ENCODE measurements at regions not wholly inside any gene's neighbourhood (a gene's known extent, or its start where the extent isn't known, plus 50 kb on each side); places are given as distances from the start of the nearest gene placed in this dataset.
A peak's percentile ranks its signal among the peaks of the same experiment; 100 is the strongest.

- no peak for DNase-seq
These were observed 50.4 kb upstream of the CTNNBL1 start for GRCh38 chr20:37643400-37643799.

GRCh38 chr20:37642246-37642645 lies 51.6 kb upstream of the CTNNBL1 start:
- DNase-seq = no peak

DNA sequence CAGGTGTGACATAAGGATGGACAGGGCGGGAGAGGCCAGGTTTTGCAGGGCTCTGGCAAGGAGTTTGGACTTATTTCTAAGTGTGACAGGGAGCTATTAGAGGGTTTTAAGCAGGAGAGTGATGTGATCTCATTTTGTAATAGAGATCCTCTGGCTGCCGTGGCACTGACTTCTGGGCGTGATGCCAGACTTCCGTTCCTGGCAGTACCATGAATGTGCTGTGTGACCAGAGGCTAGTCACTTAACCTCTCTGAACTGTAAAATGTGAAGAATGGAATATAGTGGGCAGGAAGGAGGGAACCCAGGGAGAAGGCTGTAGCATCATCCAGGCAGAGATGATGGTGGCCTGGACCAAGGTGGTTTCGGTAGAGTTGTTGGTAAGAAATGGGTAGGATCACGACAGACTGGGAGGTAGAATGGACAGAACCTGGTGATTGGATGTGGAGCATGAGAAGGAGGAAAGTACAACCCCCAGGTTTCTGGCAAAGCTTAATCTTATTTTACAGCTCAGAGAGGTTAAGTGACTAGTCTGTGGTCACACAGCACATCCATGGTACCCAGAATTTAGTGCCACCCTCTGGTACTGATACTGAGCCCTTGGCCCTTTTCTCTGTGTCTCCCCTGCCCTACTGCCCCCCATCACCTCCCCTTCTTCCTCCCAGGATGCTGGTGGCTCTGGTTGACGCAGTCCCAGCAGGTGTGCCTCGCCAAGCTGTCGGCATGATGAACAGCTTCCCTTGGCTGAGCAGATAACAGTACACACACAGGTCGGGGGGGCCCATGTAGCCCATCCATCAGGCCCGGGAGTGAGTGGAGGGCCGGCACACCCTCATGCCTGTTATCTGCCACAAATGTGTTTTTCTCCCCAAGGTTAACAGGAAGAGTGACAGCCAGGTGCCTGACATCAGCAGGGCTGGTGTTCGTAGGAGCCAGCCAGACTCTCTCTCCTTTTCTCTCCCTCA lies 52.9 kb upstream of the CTNNBL1 start:
- peak in 1 of 2 experiments; percentile 16 for DNase-seq

DNA sequence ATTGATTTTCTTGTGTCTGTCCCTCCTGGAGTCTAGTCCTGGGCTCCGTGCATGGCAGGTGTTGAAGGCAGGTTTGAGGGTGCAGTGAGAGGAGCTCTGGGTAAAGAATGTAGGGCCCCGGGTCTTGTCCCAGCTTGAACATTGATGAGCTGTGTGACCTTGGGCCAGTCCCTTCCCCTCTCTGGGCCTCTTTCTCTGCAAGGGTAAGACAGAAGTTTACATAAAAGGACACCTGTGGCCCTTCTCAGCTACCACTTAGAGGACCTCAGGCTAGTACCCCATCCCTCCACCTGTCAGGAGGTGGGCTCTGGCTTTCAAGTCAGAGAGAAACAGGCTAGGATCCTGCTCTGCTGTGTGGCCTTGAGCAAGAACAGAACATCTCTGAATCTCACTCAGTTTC lies 55.3 kb upstream of the CTNNBL1 start:
- DNase-seq = no peak

- DNase-seq = no peak
These were observed 56.9 kb upstream of the CTNNBL1 start for GRCh38 chr20:37636977-37637376.

DNA sequence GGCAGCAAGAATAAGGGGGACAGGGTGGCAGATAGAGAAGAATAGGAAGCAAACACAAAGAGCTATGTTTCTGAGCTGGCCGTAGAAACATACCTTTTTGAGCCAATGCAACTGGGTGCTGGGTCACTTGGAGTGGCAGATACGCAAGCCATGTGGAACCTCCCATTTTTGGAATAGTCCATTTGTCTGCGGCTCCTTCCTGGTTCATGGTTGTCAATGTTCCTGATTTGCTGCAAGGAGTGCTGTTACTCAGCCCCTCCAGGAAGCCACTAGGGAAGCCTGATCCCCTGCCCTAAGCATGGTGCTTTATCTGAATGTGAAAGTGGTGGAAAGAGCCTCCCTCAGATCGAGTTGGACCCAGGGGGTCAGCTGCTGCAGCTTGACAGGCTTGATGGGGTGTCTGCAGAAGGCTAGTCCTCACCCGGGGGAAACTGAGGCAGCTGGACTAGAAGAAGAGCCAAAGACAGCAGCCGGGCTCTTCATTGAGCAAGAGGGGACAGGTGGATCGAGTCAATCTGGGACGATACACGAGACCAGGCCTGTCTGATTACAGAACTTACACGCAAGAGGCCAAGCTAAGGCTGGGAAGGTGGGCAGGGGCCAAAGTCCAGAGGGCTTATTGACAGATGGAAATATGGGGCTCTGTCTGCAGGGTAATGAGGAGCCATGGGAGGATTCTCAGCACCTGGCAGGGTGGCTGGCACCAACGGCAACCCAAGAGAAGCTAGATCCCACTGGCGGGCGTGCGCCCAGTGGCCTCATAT lies 57.4 kb upstream of the CTNNBL1 start:
- no peak for DNase-seq

DNA sequence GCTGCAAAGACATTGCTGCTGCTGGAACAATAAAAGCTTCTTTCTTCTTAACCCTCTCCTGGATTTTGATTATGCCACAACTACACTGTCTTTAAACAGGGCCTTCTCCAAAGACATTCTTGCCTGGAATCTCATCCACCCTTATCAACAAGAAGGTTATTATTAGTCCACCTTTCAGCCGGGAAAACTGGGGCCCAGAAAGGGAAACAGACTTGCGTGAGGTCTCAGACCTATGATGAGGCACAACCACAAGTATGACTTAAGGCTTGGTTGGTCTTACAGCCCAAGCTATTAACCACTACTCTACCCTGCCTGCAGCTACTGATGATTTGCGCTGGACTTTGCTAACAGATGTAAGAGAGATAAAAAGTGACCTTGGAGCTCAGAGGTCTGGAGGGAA lies 62.8 kb upstream of the CTNNBL1 start:
- no peak for DNase-seq

DNA sequence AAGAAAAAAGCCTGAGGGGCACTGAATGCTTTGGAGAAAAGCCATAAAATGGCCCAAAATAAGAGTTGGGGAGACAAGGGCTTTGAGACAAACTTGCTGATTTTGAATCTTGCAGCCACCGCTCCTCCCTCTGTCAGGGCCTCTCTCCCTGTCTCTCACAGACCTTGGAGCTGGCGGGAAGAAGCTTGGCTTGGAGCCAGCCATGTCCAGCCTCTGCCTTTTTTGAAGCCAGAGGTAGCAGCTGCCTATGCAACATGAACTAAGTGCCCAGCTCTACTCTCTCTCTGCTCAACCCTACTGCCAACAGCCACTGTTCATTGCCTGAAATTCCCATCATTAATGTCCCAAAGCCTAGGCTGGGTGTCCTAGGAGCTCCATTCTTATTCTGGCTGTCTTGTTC lies 63.7 kb upstream of the CTNNBL1 start:
- DNase-seq = peak; percentile 69 to 85

- DNase-seq = no peak
These were observed 66.1 kb upstream of the CTNNBL1 start for GRCh38 chr20:37627767-37628130.

DNA sequence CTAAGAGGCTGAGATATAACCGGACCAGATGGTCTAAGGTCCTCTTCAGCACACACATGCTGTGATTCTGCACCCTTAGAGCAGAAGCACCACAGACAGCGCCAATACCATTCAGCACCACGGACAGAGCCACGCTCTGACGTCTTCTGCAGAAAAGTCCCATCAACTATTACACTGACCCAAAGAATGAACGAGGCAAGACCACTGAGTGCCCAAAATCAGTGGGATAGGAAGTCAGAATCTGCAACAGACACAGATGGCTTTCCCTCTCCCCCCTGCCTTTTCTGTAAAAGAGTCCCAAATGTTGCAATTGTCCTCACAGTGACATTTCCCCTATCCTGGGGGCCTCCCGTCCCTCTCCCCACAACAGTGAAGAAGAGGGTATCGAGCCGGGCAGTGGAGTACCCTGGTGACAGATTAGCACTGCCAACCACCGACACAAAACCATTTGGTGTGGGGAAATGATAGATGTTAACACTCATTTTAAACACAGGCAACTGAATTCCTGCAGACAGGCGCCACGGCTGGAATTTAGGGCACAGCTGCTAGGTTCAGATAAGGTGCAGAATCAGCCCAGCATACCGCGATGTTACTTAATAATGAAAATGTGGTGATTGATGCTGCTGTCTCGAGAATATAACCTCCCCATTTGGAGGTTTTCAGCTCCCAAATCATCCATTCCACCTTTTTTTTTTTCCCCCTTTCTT lies 66.6 kb upstream of the CTNNBL1 start:
- no peak for DNase-seq

- no peak for DNase-seq
These were observed 68.9 kb upstream of the CTNNBL1 start for GRCh38 chr20:37624963-37625362.

- no peak for DNase-seq
These were observed 71.1 kb upstream of the CTNNBL1 start for GRCh38 chr20:37622728-37623127.

DNA sequence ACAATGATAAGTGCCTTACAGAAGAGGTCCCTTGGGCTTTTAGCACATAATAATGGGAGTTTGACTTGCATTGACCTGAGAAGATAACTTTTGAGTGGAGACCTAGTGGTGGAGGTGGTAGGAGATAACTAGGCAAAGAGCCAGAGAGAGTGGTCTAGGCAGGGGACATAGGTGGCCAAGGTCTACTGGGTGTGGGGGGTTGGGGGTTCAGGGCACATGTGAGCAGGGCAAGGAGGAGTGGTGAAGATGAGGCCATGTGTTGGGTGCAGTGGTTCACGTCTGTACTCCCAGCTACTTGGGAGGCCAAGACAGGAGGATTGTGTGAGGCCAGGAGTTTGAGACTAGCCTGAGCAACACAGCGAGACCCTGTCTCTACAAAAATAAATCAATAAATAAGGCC lies 74.3 kb upstream of the CTNNBL1 start:
- DNase-seq = no peak

DNA sequence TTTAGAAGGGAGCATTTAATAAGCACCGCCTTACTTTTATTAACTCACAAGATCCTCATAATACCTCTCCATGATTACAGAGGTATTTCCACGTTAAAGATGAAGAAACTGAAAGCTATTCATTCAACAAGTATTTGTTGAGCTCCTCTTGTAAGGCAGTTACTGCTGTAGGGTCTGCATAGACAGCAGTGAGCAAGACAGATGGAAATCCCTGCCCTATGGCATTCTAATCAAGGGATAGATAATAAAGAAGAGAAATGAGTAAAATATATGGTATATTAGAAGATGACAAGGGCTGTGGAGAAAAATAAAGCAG lies 77.8 kb upstream of the CTNNBL1 start:
- no peak for DNase-seq

DNA sequence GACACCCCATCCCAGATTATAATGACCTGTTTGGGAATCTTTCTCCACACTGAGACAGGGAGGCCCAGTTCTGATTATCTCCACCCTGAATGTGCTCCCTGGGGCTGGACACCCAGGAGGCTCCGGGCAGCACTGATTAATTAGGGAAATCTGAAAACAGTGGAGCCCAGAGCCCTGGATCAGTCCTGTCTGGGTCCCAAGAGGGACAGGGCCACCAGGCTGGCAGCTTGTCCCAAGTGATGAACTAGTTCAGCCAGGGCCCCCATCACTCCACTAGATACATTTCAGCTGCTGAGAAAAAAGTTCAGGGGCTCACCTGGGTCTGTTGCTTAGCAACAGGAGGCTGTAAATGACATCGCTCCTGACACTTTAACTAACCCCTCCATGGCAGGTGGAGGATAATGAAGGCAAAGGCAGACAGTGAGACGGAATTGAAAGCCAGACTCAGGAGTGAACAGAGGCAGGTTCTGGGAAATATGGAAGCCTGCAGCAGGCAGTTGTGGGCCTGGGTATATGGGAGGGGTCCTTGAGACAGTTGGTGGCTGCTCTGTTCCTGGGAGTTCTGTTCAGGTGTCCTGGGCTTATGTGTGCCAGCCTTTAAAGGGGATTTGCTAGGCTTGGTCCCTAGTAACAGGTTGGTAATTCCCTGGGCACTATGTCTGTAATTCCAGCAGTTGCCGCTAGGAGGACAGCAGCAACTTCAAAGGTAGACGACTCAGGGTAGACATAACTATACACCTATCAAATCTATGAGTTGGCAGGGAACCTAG lies 78.3 kb upstream of the CTNNBL1 start:
- DNase-seq = peak; percentile 25 to 36

DNA sequence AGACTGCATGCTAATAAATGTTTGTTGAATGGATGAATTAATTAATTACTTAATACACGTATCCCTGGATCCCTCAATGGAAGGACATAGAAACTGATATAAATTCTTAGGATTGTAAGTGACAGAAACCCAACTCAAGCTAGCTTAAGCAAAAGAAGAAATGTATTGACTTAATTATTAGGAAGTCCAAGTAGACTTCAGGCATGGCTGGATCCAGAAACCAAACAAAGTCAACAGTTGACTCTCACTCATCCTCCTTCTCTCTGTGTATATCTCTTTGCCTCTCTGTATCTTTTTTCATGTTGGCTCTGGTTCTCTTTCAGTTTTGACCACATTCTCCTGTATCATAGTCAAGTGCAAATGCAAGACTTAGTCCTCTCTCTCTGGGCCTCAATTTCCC lies 82.0 kb upstream of the CTNNBL1 start:
- DNase-seq = no peak

- DNase-seq = no peak
These were observed 82.5 kb upstream of the CTNNBL1 start for GRCh38 chr20:37611346-37611745.

DNA sequence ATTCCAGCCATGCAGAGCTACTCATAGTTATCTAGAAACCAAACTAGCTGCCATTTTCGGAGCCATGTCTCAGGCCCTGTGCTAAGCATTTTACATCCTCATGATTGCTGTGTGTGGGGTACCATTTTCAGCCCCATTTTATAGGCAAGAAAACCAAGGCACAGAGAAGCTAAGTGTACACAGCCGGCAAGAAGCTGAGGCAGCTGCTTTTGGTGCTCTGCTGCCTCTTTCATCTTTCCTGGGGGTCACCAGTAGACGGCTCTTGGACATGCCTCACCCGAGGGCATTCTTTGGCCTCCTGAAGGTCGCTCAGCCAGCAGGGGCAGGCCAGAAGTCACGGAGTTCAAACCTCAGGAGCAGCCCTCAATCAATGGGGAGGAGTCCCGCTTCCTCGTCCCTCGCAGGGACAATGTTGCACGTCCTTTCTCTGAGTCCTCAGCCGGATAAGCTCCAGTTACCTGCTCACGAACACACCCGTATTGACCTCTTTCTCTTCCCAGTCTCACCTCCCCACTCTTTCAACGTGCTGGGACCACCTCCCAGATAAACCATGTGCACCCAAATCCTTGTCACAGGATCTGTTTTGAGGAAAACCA lies 82.6 kb upstream of the BLCAP start:
- DNase-seq = no peak

DNA sequence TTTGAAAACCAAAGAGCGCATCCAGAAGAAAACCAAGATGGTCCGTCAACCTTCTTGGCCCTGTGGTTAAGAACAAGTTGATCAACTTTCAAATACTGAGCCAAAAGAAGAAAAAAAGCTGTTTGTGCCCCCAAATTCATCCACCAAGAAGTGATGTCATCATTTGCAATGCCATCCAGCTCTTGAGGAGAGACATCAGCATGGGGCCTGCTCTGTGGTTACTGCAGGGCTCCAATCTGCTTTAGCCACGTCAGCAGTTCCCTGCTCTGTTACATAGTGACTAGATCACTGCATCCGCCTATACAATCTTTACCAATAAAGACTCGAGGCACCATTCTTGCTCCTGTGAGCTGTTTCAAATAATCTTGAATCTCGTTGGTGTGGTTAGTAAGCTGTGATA lies 75.0 kb upstream of the BLCAP start:
- no peak for DNase-seq

GRCh38 chr20:37600486-37600885 lies 72.8 kb upstream of the BLCAP start:
- DNase-seq = no peak

GRCh38 chr20:37598575-37599342 lies 71.1 kb upstream of the BLCAP start:
- no peak for DNase-seq

DNA sequence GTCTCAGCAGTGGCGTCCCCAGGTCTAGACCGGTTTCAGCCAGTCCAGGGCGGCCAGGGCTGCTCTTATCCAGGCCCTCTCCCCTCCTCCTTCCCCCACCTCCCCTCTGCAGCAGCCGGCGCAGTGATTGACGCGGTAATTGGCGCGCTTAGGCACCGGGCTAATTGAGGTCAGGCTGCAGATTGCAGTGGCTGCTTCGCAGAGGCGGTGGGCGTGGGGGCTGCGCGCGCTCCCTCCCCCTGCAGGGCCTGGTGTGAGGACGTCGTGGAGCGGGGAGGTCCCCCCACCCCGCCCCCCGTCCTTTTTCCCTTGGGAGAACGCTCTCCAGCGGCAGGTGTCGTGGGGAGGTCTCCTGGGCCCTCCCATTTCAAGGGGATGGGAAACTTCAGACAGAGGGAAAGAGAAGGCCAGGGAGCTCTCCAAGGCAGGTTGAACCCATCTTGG lies 70.4 kb upstream of the BLCAP start:
- no peak for DNase-seq
